ENCODE measurements at regions not wholly inside any gene's neighbourhood (a gene's known extent, or its start where the extent isn't known, plus 50 kb on each side); places are given as distances from the start of the nearest gene placed in this dataset.

DNA sequence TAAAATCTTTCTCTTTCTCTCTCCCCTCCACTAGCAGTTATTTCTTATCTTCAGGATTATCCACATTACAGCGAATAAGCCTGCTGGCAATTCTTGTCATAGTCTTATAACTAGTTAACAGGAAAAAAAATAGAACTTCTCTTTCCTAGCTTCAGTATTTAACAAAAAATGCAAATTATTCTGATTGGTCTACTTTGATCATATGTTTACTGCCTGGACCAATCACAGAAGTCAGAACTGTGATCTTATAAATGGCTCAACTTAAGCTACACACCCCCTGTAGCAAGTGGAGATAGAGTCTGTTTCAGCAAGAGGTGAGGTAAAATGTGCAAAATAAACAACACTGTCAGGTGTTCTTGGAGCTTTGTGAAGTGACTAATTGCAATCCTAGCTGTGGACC is 389.4 kb upstream of the TUSC1 start:
- TF ChIP-seq CTCF (IDR thresholded peaks at IDR 0.05; ENCODE audit: low read length) (no peak), EZH2 (IDR thresholded peaks at IDR 0.05; ENCODE audit: borderline replicate concordance, low read length) (no peak)
